Mesendoderm (in vitro differentiated cells): ENCODE measurements at regions not wholly inside any gene's neighbourhood (a gene's known extent, or its start where the extent isn't known, plus 50 kb on each side); places are given as distances from the start of the nearest gene placed in this dataset.
A peak's percentile ranks its signal among the peaks of the same experiment; 100 is the strongest.

Experiments used
- DNase-seq: peaks from one replicate; pipeline ENCODE4 v3.0.0; 2013
- H2AK5ac ChIP-seq: 2 replicates; pipeline ENCODE4 v1.6.1; 2013; ENCODE audit warnings: low read length, inconsistent platforms
- H2BK120ac ChIP-seq: 2 replicates; pipeline ENCODE4 v1.6.1; 2013; ENCODE audit warnings: low read depth, mild to moderate bottlenecking, low read length, moderate library complexity, mixed read lengths
- H2BK15ac ChIP-seq: replicated peaks from 2 replicates; pipeline ENCODE4 v1.6.1; 2013; ENCODE audit warnings: low read depth, mild to moderate bottlenecking, moderate library complexity
- H2BK5ac ChIP-seq: 2 replicates; pipeline ENCODE4 v1.6.1; 2013; ENCODE audit warnings: low read length, inconsistent platforms
- H3K18ac ChIP-seq: 2 replicates; pipeline ENCODE4 v1.6.1; 2013; ENCODE audit warnings: mild to moderate bottlenecking, low read length, mixed read lengths
- H3K23ac ChIP-seq: one replicate; pipeline ENCODE4 v1.6.1; 2013; ENCODE audit warnings: low read length
- H3K27ac ChIP-seq: 2 replicates; pipeline ENCODE4 v1.5.1; 2013; ENCODE audit warnings: low read depth, mild to moderate bottlenecking, inconsistent platforms, low read length, moderate library complexity
- H3K27me3 ChIP-seq: 2 replicates; pipeline ENCODE4 v1.6.1; 2013; ENCODE audit warnings: low read length, control low read depth, mild to moderate bottlenecking, inconsistent platforms; ENCODE audit not compliant: insufficient read depth, poor library complexity
- H3K36me3 ChIP-seq: 2 replicates; pipeline ENCODE4 v1.6.1; 2013; ENCODE audit warnings: low read length, inconsistent platforms; ENCODE audit not compliant: control insufficient read depth, insufficient read depth
- H3K4ac ChIP-seq: one replicate; pipeline ENCODE4 v1.6.1; 2013; ENCODE audit warnings: low read depth, mild to moderate bottlenecking, low read length, moderate library complexity
- H3K4me1 ChIP-seq: 2 replicates; pipeline ENCODE4 v1.6.1; 2013; ENCODE audit warnings: low read depth, low read length, inconsistent platforms; ENCODE audit not compliant: control insufficient read depth
- H3K4me2 ChIP-seq: 2 replicates; pipeline ENCODE4 v1.6.1; 2013; ENCODE audit warnings: low read length
- H3K4me3 ChIP-seq: 2 replicates; pipeline ENCODE4 v1.5.1; 2013; ENCODE audit warnings: mild to moderate bottlenecking, low read length
- H3K56ac ChIP-seq: one replicate; pipeline ENCODE4 v1.6.1; 2013; ENCODE audit warnings: low read length
- H3K79me1 ChIP-seq: 2 replicates; pipeline ENCODE4 v1.6.1; 2013; ENCODE audit warnings: low read length, inconsistent platforms
- H3K79me2 ChIP-seq: 2 replicates; pipeline ENCODE4 v1.6.1; 2013; ENCODE audit warnings: mild to moderate bottlenecking, low read length; ENCODE audit not compliant: control insufficient read depth, insufficient read depth
- H3K9ac ChIP-seq: 2 replicates; pipeline ENCODE4 v1.6.1; 2013; ENCODE audit warnings: low read length, inconsistent platforms
- H4K5ac ChIP-seq: one replicate; pipeline ENCODE4 v1.6.1; 2013; ENCODE audit warnings: low read length
- H4K8ac ChIP-seq: one replicate; pipeline ENCODE4 v1.6.1; 2013; ENCODE audit warnings: low read depth, mild to moderate bottlenecking, control low read depth, low read length, moderate library complexity
- WGBS: extraction: QIAGEN DNeasy Blood & Tissue Kit; methylation state at CpG from one replicate; pipeline ENCODE4 v1.1.7; 2013; ENCODE audit warnings: low lambda C conversion rate, missing lambda C conversion rate; ENCODE audit not compliant: insufficient coverage; ENCODE audit errors: extremely low coverage; 5-methylcytosine and 5-hydroxymethylcytosine counted together

DNA sequence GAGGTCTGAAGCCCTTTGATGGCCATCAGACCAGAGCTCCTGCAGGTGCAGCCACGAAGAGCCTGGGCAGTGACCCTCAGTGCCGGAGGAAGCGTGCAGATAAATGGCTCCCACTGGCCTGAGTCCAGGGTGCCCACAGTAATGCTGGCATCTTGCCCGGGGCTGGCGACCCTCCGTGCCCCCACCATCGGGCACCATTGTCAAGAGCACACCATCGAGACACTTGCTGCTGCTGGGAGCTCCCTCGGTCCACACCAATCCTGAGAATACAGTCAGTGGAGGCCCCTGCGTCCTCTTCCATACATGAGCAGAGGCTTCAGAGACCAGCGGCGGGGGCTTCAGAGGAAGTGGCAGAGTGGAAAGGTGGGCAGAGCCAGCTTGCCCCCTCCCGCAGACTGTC is 1448.3 kb downstream of the BRD1 start:
- H3K18ac ChIP-seq = no peak overlapping the region
- WGBS = no CpG with 5 or more reads among the region's 13 CpGs
- H2AK5ac ChIP-seq = no peak overlapping the region
- no peak overlapping the region for H3K9ac ChIP-seq
- no peaks in the 10 kb centered on the region for H3K79me2 ChIP-seq
- no peak overlapping the region for H3K4me3 ChIP-seq
- no peak overlapping the region for H4K8ac ChIP-seq
- H2BK120ac ChIP-seq = no peak overlapping the region
- no peak overlapping the region for H3K4me2 ChIP-seq
- no peaks in the 10 kb centered on the region for H3K4me1 ChIP-seq
- H3K23ac ChIP-seq = no peak overlapping the region
- DNase-seq = no peak
- no peak overlapping the region for H3K56ac ChIP-seq
- no peak overlapping the region for H3K27ac ChIP-seq
- H2BK15ac ChIP-seq = no peak overlapping the region
- no peak overlapping the region for H2BK5ac ChIP-seq
- no peaks in the 10 kb centered on the region for H3K36me3 ChIP-seq
- H3K79me1 ChIP-seq = no peaks in the 10 kb centered on the region
- no peak overlapping the region for H3K4ac ChIP-seq
- H3K27me3 ChIP-seq = no peaks in the 10 kb centered on the region
- no peak overlapping the region for H4K5ac ChIP-seq

DNA sequence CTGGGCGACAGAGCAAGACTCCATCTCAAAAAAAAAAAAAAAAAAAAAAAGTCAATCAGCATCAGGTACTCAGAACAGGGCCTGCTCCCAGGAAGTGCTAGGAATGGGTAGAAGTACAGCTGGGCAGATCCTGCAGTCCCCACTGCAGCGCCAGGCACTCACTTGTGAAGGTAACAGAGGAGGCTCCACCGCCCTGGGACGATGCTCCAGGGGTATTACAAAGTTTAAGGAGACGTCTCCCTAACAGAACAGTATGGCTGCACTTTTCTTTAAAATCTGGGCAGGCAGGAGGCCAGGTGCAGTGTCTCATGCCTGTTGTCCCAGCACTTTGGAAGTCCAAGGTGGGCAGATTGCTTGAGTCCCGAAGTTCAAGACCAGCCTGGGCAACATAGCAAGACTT is 1449.0 kb downstream of the BRD1 start:
- no peak overlapping the region for H3K9ac ChIP-seq
- H3K79me2 ChIP-seq = no peaks in the 10 kb centered on the region
- H2BK120ac ChIP-seq = no peak overlapping the region
- H3K4me3 ChIP-seq = no peak overlapping the region
- no peak overlapping the region for H3K23ac ChIP-seq
- H3K4me2 ChIP-seq = no peak overlapping the region
- H3K27ac ChIP-seq = no peak overlapping the region
- no peaks in the 10 kb centered on the region for H3K79me1 ChIP-seq
- no peak overlapping the region for H3K18ac ChIP-seq
- no peaks in the 10 kb centered on the region for H3K27me3 ChIP-seq
- H4K5ac ChIP-seq = no peak overlapping the region
- H2AK5ac ChIP-seq = no peak overlapping the region
- no peak overlapping the region for H3K56ac ChIP-seq
- no peak overlapping the region for H2BK5ac ChIP-seq
- no CpG with 5 or more reads among the region's 6 CpGs for WGBS
- no peak overlapping the region for H4K8ac ChIP-seq
- no peak overlapping the region for H2BK15ac ChIP-seq
- no peak overlapping the region for H3K4ac ChIP-seq
- no peaks in the 10 kb centered on the region for H3K36me3 ChIP-seq
- no peak for DNase-seq
- H3K4me1 ChIP-seq = no peaks in the 10 kb centered on the region

DNA sequence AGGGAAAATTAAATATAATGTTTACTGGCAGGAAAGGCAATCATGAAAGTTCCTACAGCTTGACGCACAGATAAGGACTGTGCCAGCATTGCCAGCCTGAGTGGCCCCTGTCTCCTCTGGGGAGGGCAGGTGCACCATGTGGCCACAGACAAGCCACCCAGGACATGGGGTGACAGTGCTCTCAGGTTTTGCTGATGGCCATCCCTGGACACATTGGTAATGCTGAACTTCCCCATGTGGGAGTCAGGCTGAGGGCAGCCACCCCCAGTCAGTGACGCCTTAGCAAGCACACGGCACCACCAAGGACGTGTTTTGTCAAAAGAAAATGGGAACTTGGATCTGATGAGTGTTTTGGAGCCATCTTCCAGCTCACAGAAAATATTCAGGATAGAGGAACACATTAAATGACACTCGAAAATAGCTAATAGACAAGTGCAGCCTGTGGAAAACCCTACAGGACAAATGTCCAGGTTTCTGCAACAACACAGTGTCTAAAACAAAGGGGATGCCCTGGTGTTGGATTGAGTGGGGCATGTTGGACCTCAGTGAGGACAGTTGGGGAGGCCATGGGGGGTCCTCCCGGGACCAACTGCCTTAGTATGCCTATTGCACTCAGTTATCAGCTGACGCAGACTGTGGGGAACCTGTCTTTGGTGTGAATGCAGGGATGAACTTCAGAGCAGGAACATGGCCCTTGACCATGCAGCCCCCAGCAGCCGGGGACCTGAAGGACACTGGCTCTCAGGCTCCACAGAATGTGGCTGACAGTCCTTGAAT is 1450.5 kb downstream of the BRD1 start:
- Histone ChIP-seq H3K9ac (no peak overlapping the region), H3K79me2 (no peaks in the 10 kb centered on the region), H3K56ac (no peak overlapping the region), H3K27me3 (no peaks in the 10 kb centered on the region), H3K4me1 (no peaks in the 10 kb centered on the region), H2AK5ac (no peak overlapping the region), H2BK15ac (no peak overlapping the region), H3K23ac (no peak overlapping the region), H3K4ac (no peak overlapping the region), H3K18ac (no peak overlapping the region), H3K4me3 (no peak overlapping the region), H3K4me2 (no peak overlapping the region), H3K79me1 (no peaks in the 10 kb centered on the region), H4K5ac (no peak overlapping the region), H3K27ac (no peak overlapping the region), H3K36me3 (no peaks in the 10 kb centered on the region), H4K8ac (no peak overlapping the region), H2BK120ac (no peak overlapping the region), H2BK5ac (no peak overlapping the region)
- DNase-seq = no peak
- WGBS = no CpG with 5 or more reads among the region's 8 CpGs

DNA sequence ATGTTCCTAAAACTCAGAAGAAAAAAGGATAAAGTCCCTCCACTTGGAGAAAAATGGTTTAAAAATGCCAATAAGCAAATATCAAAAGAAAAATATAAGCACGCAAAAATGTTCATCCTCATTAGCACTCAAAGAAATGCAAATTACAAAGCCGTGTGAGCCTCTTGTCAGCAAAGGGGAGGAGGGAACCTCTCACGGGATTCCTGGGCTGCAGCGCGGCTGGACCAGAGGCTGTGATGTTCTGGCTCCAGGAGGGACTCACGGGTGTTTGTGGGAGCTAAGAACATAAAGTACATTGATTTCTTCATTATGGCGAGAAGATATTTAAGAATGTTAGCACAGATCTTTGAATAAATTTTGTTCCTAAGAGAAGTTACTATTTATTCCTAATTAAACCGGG is 1451.2 kb downstream of the BRD1 start:
- no peak overlapping the region for H2BK5ac ChIP-seq

DNA sequence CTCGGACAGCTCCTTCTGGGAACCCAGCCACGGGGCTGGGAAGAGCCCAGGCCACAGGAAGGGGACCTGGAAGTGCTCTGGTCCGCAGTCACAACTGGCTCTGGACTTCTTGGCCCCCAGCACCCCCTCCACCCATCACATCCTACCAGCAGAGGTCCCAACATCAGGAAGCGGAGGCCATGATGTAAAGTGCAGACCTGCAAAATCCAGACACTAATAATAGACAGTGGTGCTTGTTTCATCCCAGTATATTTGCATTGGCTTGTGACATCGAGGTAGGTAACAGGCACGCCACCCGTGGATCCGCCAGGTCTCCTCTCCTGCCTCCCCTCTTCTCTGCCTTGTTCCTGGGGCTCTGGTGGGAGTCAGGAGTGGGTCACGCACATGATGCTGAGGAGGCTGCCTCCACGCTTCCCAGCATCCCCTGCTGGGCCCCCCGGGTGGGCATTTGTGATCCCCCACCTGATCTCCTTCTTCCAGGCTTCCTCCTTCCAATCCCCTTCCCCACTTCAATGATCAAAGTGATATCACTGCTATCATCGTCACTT is 1454.0 kb downstream of the BRD1 start:
- Histone ChIP-seq H3K27me3 (no peaks in the 10 kb centered on the region), H3K23ac (no peak overlapping the region), H2BK5ac (no peak overlapping the region), H4K8ac (no peak overlapping the region), H2BK120ac (no peak overlapping the region), H3K79me2 (no peaks in the 10 kb centered on the region), H4K5ac (no peak overlapping the region), H2AK5ac (no peak overlapping the region), H3K79me1 (no peaks in the 10 kb centered on the region), H3K4me1 (peaks cover 9% of the 10 kb centered on the region), H3K56ac (no peak overlapping the region), H3K36me3 (no peaks in the 10 kb centered on the region), H2BK15ac (no peak overlapping the region), H3K4me2 (no peak overlapping the region), H3K4ac (no peak overlapping the region), H3K27ac (no peak overlapping the region), H3K18ac (no peak overlapping the region), H3K4me3 (no peak overlapping the region), H3K9ac (no peak overlapping the region)
- no peak for DNase-seq
- no CpG with 5 or more reads among the region's 12 CpGs for WGBS

More for the DNA sequence above, 1451.2 kb downstream of the BRD1 start:
- Histone ChIP-seq H3K9ac (no peak overlapping the region), H3K18ac (no peak overlapping the region), H3K27me3 (no peaks in the 10 kb centered on the region), H3K23ac (no peak overlapping the region), H3K4me1 (no peaks in the 10 kb centered on the region), H2BK120ac (no peak overlapping the region), H3K56ac (no peak overlapping the region), H2AK5ac (no peak overlapping the region), H3K79me1 (no peaks in the 10 kb centered on the region), H2BK15ac (no peak overlapping the region), H3K27ac (no peak overlapping the region), H4K8ac (no peak overlapping the region), H3K4me2 (no peak overlapping the region), H3K79me2 (no peaks in the 10 kb centered on the region), H4K5ac (no peak overlapping the region), H3K36me3 (no peaks in the 10 kb centered on the region), H3K4ac (no peak overlapping the region), H3K4me3 (no peak overlapping the region)
- WGBS = no CpG with 5 or more reads among the region's 8 CpGs
- no peak for DNase-seq

DNA sequence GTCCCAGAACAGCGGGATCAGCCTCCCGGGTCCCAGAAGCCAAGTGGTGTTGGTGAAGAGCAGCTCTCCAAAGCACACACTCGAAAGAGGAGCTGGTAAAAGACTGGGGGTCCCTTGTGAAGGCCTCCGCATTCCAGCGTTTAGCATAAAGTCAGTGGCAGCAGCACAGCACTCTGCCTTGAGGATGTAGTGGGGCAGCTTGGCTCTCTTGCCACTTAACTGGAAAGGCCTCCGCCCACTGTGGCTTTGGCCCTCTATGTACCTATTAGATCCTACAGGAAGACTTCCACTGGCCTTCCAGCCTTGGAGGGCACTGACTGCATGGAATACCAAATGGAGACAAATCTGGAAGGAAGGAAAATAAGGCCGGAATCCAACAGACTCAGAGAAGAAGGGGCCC is 1455.3 kb downstream of the BRD1 start:
- H3K23ac ChIP-seq = no peak overlapping the region
- peaks cover 9% of the 10 kb centered on the region for H3K4me1 ChIP-seq
- no peak overlapping the region for H2BK120ac ChIP-seq
- H3K27me3 ChIP-seq = no peaks in the 10 kb centered on the region
- no peak overlapping the region for H2AK5ac ChIP-seq
- H3K27ac ChIP-seq = no peak overlapping the region
- no peak overlapping the region for H4K8ac ChIP-seq
- peak; percentile 8 for DNase-seq
- H3K18ac ChIP-seq = no peak overlapping the region
- H3K4me3 ChIP-seq = no peak overlapping the region
- H2BK15ac ChIP-seq = no peak overlapping the region
- H3K4ac ChIP-seq = no peak overlapping the region
- no peaks in the 10 kb centered on the region for H3K36me3 ChIP-seq
- no peaks in the 10 kb centered on the region for H3K79me2 ChIP-seq
- H3K79me1 ChIP-seq = no peaks in the 10 kb centered on the region
- no CpG with 5 or more reads among the region's 7 CpGs for WGBS
- no peak overlapping the region for H3K56ac ChIP-seq
- no peak overlapping the region for H3K4me2 ChIP-seq
- no peak overlapping the region for H2BK5ac ChIP-seq
- no peak overlapping the region for H4K5ac ChIP-seq
- H3K9ac ChIP-seq = no peak overlapping the region
